ENCODE measurements at regions not wholly inside any gene's neighbourhood (a gene's known extent, or its start where the extent isn't known, plus 50 kb on each side); places are given as distances from the start of the nearest gene placed in this dataset.
"Not testable (repeated sequence)": the region's sequence is repeated elsewhere in the genome, so short reads cannot be mapped to it uniquely, and the experiment has no call there.

- not testable (repeated sequence) for TF ChIP-seq ZNF837 (tag by site-specific recombination; IDR thresholded peaks at IDR 0.05); ZNF280D (tag by site-specific recombination; IDR thresholded peaks at IDR 0.05); CTCF (tag by site-specific recombination; IDR thresholded peaks at IDR 0.05); SP3 (tag by site-specific recombination; IDR thresholded peaks at IDR 0.05); ZIC2 (tag by site-specific recombination; IDR thresholded peaks at IDR 0.05); WT1 (tag by site-specific recombination; IDR thresholded peaks at IDR 0.05); ZBTB26 (tag by site-specific recombination; optimal IDR thresholded peaks at IDR 0.05); ZNF791 (tag by site-specific recombination; IDR thresholded peaks at IDR 0.05); GFI1B (tag by site-specific recombination; IDR thresholded peaks at IDR 0.05); ZNF76 (tag by site-specific recombination; IDR thresholded peaks at IDR 0.05; ENCODE audit: borderline replicate concordance, low read depth); ZNF302 (tag by site-specific recombination; IDR thresholded peaks at IDR 0.05; ENCODE audit: low read depth); ZNF239 (tag by site-specific recombination; IDR thresholded peaks at IDR 0.05); ZSCAN23 (tag by site-specific recombination; IDR thresholded peaks at IDR 0.05)
These were observed 1289.6 kb upstream of the SLC39A10 start for GRCh38 chr2:194367390-194367789.
